HG02763 (cell line): ENCODE measurements at regions not wholly inside any gene's neighbourhood (a gene's known extent, or its start where the extent isn't known, plus 50 kb on each side); places are given as distances from the start of the nearest gene placed in this dataset.
"Not testable (repeated sequence)": the region's sequence is repeated elsewhere in the genome, so short reads cannot be mapped to it uniquely, and the experiment has no call there.

Experiments used
- ATAC-seq: cut with Tn5 transposase; IDR thresholded peaks from one replicate; pipeline ENCODE4 v1.9.1; 2021; ENCODE audit warnings: mild to moderate bottlenecking, moderate library complexity; ENCODE audit not compliant: unreplicated experiment

- ATAC-seq, result no peak
These were observed 280.3 kb upstream of the TUT7 start for GRCh38 chr9:86634501-86634900.

GRCh38 chr9:86633945-86634344 lies 279.7 kb upstream of the TUT7 start:
- no peak for ATAC-seq

- no peak for ATAC-seq
These were observed 278.3 kb upstream of the TUT7 start for GRCh38 chr9:86632537-86632936.

GRCh38 chr9:86629530-86629929 lies 275.3 kb upstream of the TUT7 start:
- ATAC-seq, result no peak

GRCh38 chr9:86626802-86627201 lies 272.6 kb upstream of the TUT7 start:
- no peak for ATAC-seq

GRCh38 chr9:86624630-86625029 lies 270.4 kb upstream of the TUT7 start:
- no peak for ATAC-seq

- no peak for ATAC-seq
These were observed 260.9 kb upstream of the TUT7 start for GRCh38 chr9:86614871-86615849.

- no peak for ATAC-seq
These were observed 259.7 kb upstream of the TUT7 start for GRCh38 chr9:86613943-86614342.

- ATAC-seq, result not testable (repeated sequence)
These were observed 257.3 kb upstream of the TUT7 start for GRCh38 chr9:86611534-86611933.

- ATAC-seq, result no peak
These were observed 251.1 kb upstream of the TUT7 start for GRCh38 chr9:86605303-86605702.

GRCh38 chr9:86604741-86605140 lies 250.5 kb upstream of the TUT7 start:
- ATAC-seq, result no peak

- no peak for ATAC-seq
These were observed 248.5 kb upstream of the TUT7 start for GRCh38 chr9:86602715-86603114.

- ATAC-seq, result no peak
These were observed 247.5 kb upstream of the TUT7 start for GRCh38 chr9:86601697-86602096.

- no peak for ATAC-seq
These were observed 246.8 kb upstream of the TUT7 start for GRCh38 chr9:86600977-86601376.

- no peak for ATAC-seq
These were observed 246.1 kb upstream of the TUT7 start for GRCh38 chr9:86600291-86600690.

- no peak for ATAC-seq
These were observed 245.4 kb upstream of the TUT7 start for GRCh38 chr9:86599561-86599960.

GRCh38 chr9:86598411-86599239 lies 244.4 kb upstream of the TUT7 start:
- no peak for ATAC-seq

GRCh38 chr9:86594724-86595123 lies 240.5 kb upstream of the TUT7 start:
- ATAC-seq, result no peak

- ATAC-seq, result no peak
These were observed 237.3 kb upstream of the TUT7 start for GRCh38 chr9:86591472-86591871.

- no peak for ATAC-seq
These were observed 235.5 kb upstream of the TUT7 start for GRCh38 chr9:86589730-86590129.

- no peak for ATAC-seq
These were observed 235.1 kb upstream of the TUT7 start for GRCh38 chr9:86589273-86589672.

- no peak for ATAC-seq
These were observed 231.9 kb upstream of the TUT7 start for GRCh38 chr9:86586144-86586494.
